DMS114 treated with DMSO at 0.1 percent for 48 hours (cell line): ENCODE measurements at regions not wholly inside any gene's neighbourhood (a gene's known extent, or its start where the extent isn't known, plus 50 kb on each side); places are given as distances from the start of the nearest gene placed in this dataset.

Experiments
- DNase-seq: peaks from one replicate; lab custom pipeline; 2025; ENCODE audit not compliant: unreplicated experiment; lab: John Stamatoyannopoulos, UW

DNA sequence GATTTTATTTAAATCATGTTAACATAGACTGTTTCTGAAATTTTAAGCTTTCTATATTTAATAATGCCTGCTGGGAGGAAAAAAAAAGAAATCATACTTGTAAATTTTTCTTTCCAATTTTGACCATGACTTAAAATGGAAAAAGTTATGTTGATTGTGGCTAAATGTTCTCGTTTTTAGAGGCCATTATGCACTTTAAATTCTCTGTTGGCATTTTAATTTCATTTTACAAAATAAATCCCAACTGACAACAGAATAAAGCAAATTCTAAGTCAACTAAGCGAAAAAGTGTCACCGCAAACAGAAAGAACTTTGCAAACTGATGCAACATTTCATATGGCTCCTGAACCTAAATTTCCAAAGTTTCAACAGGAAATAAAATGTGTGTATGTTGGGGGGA is 74.8 kb upstream of the G2E3 start:
- no peak for DNase-seq

GRCh38 chr14:30484976-30485375 is 74.0 kb upstream of the G2E3 start:
- no peak for DNase-seq

DNA sequence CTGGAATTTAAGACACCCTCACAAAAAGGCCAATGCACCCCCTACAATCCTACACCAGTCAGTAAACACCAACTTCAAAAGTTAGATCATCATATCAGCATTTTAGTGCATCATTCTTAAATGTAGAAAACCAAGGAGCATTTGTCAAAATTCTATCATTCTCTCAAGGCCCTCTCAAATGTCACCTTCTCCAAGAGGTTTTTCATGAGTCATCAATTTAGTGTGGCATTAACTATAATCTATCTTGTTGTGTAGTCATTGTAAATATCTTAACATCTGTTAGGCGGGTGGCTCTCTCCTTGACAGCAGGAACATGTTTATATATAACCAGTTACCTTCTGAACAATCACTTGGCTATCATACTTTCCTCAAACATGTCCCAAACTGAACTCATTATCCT is 62.1 kb upstream of the G2E3 start:
- no peak for DNase-seq

- DNase-seq, result no peak
Measured at GRCh38 chr14:30499358-30499757, 59.6 kb upstream of the G2E3 start.

DNA sequence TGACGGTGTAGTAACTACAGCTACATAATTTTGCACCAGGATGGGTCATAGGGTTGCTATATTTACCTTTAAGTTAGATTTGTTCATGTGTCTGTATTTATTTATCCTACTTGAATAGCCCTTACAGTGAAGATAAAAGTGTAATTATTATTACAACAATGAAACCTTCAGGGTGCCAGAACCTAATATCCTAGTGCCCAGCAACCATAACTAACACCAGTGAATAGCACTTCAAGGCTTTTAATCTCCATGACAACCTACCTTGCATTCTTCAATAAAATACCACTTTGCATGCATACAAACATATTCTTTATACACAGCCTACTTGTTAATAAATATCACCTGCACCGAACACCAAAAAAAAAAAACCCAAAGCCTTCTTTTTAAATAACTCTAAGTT is 58.7 kb upstream of the G2E3 start:
- DNase-seq, result no peak

GRCh38 chr14:30507209-30507608 is 51.7 kb upstream of the G2E3 start:
- no peak for DNase-seq
